ENCODE measurements at regions not wholly inside any gene's neighbourhood (a gene's known extent, or its start where the extent isn't known, plus 50 kb on each side); places are given as distances from the start of the nearest gene placed in this dataset.

DNA sequence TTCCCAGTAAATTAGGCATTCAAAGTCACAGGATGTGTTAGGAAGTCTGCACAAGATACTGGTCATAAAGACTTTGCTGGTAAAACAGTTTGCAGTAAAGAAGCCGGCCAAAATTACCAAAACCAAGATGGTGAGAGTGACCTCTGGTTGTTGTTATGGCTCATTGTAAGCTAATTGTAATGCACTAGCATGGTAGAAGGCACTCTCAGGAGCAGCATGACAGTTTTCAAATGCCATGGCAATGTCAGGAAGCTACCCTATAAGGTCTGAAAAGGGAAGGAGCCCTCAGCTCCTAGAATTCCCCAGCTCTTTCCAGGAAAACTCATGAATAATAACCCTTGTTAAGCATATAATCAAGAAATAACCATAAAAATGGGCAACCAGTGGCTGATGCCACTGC, 64.3 kb upstream of the TNC start (continued):
- TF ChIP-seq, protein P1, sequence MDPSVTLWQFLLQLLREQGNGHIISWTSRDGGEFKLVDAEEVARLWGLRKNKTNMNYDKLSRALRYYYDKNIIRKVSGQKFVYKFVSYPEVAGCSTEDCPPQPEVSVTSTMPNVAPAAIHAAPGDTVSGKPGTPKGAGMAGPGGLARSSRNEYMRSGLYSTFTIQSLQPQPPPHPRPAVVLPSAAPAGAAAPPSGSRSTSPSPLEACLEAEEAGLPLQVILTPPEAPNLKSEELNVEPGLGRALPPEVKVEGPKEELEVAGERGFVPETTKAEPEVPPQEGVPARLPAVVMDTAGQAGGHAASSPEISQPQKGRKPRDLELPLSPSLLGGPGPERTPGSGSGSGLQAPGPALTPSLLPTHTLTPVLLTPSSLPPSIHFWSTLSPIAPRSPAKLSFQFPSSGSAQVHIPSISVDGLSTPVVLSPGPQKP (IDR thresholded peaks at IDR 0.05; ENCODE audit: low read depth, low read length), result no peak
- no peak for TF ChIP-seq ZSCAN20 (CRISPR knock-in tag; IDR thresholded peaks at IDR 0.05)

DNA sequence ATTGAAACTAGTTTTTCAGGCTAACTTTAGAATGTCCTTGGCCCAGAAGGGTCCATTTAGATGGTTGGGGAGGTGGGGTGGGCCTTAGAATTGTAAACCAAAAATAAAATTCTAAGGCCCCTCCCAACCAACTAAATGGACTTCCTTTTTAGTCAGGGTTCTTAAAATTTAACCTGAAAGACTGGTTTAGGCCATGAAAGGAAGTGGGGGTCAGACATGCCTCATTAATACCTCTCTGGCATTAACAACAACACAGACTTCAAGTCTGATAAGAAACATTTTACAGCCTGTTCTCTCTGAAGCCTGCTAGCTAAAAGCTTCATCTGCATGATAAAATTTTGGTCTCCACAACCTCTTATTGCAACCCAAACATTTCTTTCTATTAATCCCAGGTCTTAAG, 65.5 kb upstream of the TNC start:
- Histone ChIP-seq H3K9me3 (no peaks in the 10 kb centered on the region), H3K4me3 (no peak overlapping the region), H3K4me2 (no peak overlapping the region), H3K4me1 (no peaks in the 10 kb centered on the region), H3K27ac (no peak overlapping the region)
- TF ChIP-seq CHD2 (IDR thresholded peaks at IDR 0.05; ENCODE audit: low read length, partially characterized antibody) (no peak), RNF2 (IDR thresholded peaks at IDR 0.05; ENCODE audit: borderline replicate concordance, low read depth) (no peak), HOXA7 (CRISPR knock-in tag; IDR thresholded peaks at IDR 0.05) (no peak), FOXS1 (CRISPR knock-in tag; IDR thresholded peaks at IDR 0.05) (no peak), RARB (CRISPR knock-in tag; IDR thresholded peaks at IDR 0.05) (no peak), BHLHE40 (IDR thresholded peaks at IDR 0.05; ENCODE audit: low read depth, low read length) (no peak), EHF (CRISPR knock-in tag; IDR thresholded peaks at IDR 0.05) (no peak), CBX8 (IDR thresholded peaks at IDR 0.05) (no peak), RCOR1 (IDR thresholded peaks at IDR 0.05; ENCODE audit: low read depth, low read length) (no peak), POLR2A (IDR thresholded peaks at IDR 0.05; ENCODE audit: low read length) (no peak), CHD4 (IDR thresholded peaks at IDR 0.05; ENCODE audit: borderline replicate concordance) (no peak), CEBPB (IDR thresholded peaks at IDR 0.05) (no peak), ESRRA (IDR thresholded peaks at IDR 0.05; ENCODE audit: borderline replicate concordance, low read length) (no peak), HDAC2 (IDR thresholded peaks at IDR 0.05) (no peak), KDM5A (IDR thresholded peaks at IDR 0.05) (no peak)
- TF ChIP-seq, protein P2, sequence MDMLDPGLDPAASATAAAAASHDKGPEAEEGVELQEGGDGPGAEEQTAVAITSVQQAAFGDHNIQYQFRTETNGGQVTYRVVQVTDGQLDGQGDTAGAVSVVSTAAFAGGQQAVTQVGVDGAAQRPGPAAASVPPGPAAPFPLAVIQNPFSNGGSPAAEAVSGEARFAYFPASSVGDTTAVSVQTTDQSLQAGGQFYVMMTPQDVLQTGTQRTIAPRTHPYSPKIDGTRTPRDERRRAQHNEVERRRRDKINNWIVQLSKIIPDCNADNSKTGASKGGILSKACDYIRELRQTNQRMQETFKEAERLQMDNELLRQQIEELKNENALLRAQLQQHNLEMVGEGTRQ (IDR thresholded peaks at IDR 0.05), result no peak
- TF ChIP-seq, protein P3, sequence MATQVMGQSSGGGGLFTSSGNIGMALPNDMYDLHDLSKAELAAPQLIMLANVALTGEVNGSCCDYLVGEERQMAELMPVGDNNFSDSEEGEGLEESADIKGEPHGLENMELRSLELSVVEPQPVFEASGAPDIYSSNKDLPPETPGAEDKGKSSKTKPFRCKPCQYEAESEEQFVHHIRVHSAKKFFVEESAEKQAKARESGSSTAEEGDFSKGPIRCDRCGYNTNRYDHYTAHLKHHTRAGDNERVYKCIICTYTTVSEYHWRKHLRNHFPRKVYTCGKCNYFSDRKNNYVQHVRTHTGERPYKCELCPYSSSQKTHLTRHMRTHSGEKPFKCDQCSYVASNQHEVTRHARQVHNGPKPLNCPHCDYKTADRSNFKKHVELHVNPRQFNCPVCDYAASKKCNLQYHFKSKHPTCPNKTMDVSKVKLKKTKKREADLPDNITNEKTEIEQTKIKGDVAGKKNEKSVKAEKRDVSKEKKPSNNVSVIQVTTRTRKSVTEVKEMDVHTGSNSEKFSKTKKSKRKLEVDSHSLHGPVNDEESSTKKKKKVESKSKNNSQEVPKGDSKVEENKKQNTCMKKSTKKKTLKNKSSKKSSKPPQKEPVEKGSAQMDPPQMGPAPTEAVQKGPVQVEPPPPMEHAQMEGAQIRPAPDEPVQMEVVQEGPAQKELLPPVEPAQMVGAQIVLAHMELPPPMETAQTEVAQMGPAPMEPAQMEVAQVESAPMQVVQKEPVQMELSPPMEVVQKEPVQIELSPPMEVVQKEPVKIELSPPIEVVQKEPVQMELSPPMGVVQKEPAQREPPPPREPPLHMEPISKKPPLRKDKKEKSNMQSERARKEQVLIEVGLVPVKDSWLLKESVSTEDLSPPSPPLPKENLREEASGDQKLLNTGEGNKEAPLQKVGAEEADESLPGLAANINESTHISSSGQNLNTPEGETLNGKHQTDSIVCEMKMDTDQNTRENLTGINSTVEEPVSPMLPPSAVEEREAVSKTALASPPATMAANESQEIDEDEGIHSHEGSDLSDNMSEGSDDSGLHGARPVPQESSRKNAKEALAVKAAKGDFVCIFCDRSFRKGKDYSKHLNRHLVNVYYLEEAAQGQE (IDR thresholded peaks at IDR 0.05), result no peak
- TF ChIP-seq, protein P4, sequence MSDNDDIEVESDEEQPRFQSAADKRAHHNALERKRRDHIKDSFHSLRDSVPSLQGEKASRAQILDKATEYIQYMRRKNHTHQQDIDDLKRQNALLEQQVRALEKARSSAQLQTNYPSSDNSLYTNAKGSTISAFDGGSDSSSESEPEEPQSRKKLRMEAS (IDR thresholded peaks at IDR 0.05), result no peak
- TF ChIP-seq, protein P5, sequence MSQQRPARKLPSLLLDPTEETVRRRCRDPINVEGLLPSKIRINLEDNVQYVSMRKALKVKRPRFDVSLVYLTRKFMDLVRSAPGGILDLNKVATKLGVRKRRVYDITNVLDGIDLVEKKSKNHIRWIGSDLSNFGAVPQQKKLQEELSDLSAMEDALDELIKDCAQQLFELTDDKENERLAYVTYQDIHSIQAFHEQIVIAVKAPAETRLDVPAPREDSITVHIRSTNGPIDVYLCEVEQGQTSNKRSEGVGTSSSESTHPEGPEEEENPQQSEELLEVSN (IDR thresholded peaks at IDR 0.05; ENCODE audit: borderline replicate concordance, low read depth), result no peak
- TF ChIP-seq, protein P6, sequence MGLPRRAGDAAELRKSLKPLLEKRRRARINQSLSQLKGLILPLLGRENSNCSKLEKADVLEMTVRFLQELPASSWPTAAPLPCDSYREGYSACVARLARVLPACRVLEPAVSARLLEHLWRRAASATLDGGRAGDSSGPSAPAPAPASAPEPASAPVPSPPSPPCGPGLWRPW (IDR thresholded peaks at IDR 0.05), result no peak
- ATAC-seq (no peak), DNase-seq (ENCODE audit: low read depth in 1 of 2, low spot score in 1 of 2) (no peak), FAIRE-seq (no peak)
- POLR2A ChIA-PET, result no interaction called here
- CTCF ChIA-PET, result no interaction called here
